LNCaP clone FGC (cell line): ENCODE measurements at regions not wholly inside any gene's neighbourhood (a gene's known extent, or its start where the extent isn't known, plus 50 kb on each side); places are given as distances from the start of the nearest gene placed in this dataset.
A peak's percentile ranks its signal among the peaks of the same experiment; 100 is the strongest.

Experiments
- DNase-seq: peaks from one replicate; pipeline ENCODE4 v3.0.0-alpha.2; 2011; ENCODE audit warnings: low read depth
- H3K4me3 ChIP-seq: 2 replicates; pipeline ENCODE4 v1.5.1; 2011; ENCODE audit warnings: mild to moderate bottlenecking, low read depth, low read length, control low read depth
- CTCF ChIP-seq: IDR thresholded peaks from 2 replicates; pipeline ENCODE4 v1.5.1; 2012; ENCODE audit warnings: mild to moderate bottlenecking; ENCODE audit not compliant: control insufficient read depth, insufficient read depth; ENCODE audit errors: extremely low read depth

- no peak for TF ChIP-seq CTCF
- DNase-seq = no peak
- H3K4me3 ChIP-seq = no peak overlapping the region
These were observed 127.4 kb downstream of the FAM53A start for GRCh38 chr4:1556541-1557220.

- no peak for TF ChIP-seq CTCF
These were observed 129.2 kb downstream of the FAM53A start for GRCh38 chr4:1554876-1555265.

GRCh38 chr4:1554246-1554875 is 129.8 kb downstream of the FAM53A start:
- DNase-seq = no peak
- TF ChIP-seq CTCF = no peak
- H3K4me3 ChIP-seq = no peak overlapping the region

More at GRCh38 chr4:1554876-1555265, 129.2 kb downstream of the FAM53A start:
- DNase-seq = peak; percentile 95
- H3K4me3 ChIP-seq = no peak overlapping the region

GRCh38 chr4:1553365-1553764 is 130.7 kb downstream of the FAM53A start:
- TF ChIP-seq CTCF = no peak
- no peak overlapping the region for H3K4me3 ChIP-seq
- no peak for DNase-seq

GRCh38 chr4:1552451-1552850 is 131.7 kb downstream of the FAM53A start:
- H3K4me3 ChIP-seq = no peak overlapping the region
- DNase-seq = no peak
- no peak for TF ChIP-seq CTCF

GRCh38 chr4:1551211-1551610 is 132.9 kb downstream of the FAM53A start:
- DNase-seq = peak; percentile 7
- no peak overlapping the region for H3K4me3 ChIP-seq
- no peak for TF ChIP-seq CTCF
